IMR-90 (cell line): ENCODE measurements at regions not wholly inside any gene's neighbourhood (a gene's known extent, or its start where the extent isn't known, plus 50 kb on each side); places are given as distances from the start of the nearest gene placed in this dataset.

ENCODE experiments used
- ATAC-seq: fragments of 200-7000 bp; cut with Tn5 transposase; 2 replicates; pipeline ENCODE4 v1.9.1; 2020; ENCODE audit warnings: low read depth, mild to moderate bottlenecking, moderate library complexity
- BruUV-seq: library from RNA; stranded (reverse); fragments of 400-500 nt; replicated peaks from 2 replicates; lab custom pipeline; 2021; lab: Mats Ljungman, UMichigan
- CTCF ChIA-PET: fragments of 300-600 bp; formaldehyde crosslinking; extraction: SDS; loops from one replicate; lab custom pipeline; 2021; ENCODE audit warnings: antibody characterized with exemption; lab: Yijun Ruan, JAX
- POLR2A ChIA-PET: fragments of 300-600 bp; sonication (Branson Sonifier 250); formaldehyde crosslinking; loops from one replicate; lab custom pipeline; 2022; ENCODE audit warnings: antibody characterized with exemption; ENCODE audit not compliant: unreplicated experiment; lab: Charles Lee
- DNase-seq: peaks from one replicate; pipeline ENCODE4 v3.0.0; 2013
- H2AFZ ChIP-seq: replicated peaks from 2 replicates; pipeline ENCODE3; 2013; ENCODE audit warnings: low read length, mild to moderate bottlenecking; ENCODE audit not compliant: poor library complexity
- H2AK5ac ChIP-seq: 2 replicates; pipeline ENCODE4 v1.6.1; 2013; ENCODE audit warnings: low read depth, low read length, inconsistent platforms
- H2AK9ac ChIP-seq: replicated peaks from 2 replicates; pipeline ENCODE3; 2013; ENCODE audit warnings: mild to moderate bottlenecking, low read depth, low read length, moderate library complexity; ENCODE audit not compliant: poor library complexity
- H2BK120ac ChIP-seq: 2 replicates; pipeline ENCODE4 v1.6.1; 2013; ENCODE audit warnings: low read depth, low read length, inconsistent platforms
- H2BK15ac ChIP-seq: 3 replicates; pipeline ENCODE4 v1.6.1; 2013; ENCODE audit warnings: low read depth, low read length, inconsistent platforms
- H2BK20ac ChIP-seq: 2 replicates; pipeline ENCODE4 v1.6.1; 2013; ENCODE audit warnings: low read depth, mild to moderate bottlenecking, inconsistent platforms, low read length, moderate library complexity
- H2BK5ac ChIP-seq: 2 replicates; pipeline ENCODE4 v1.6.1; 2013; ENCODE audit warnings: mild to moderate bottlenecking, low read depth, low read length, inconsistent platforms; ENCODE audit not compliant: poor library complexity, severe bottlenecking
- H3K14ac ChIP-seq: replicated peaks from 2 replicates; pipeline ENCODE4 v1.6.1; 2013; ENCODE audit warnings: low read depth, low read length, inconsistent platforms
- H3K18ac ChIP-seq: 2 replicates; pipeline ENCODE4 v1.6.1; 2013; ENCODE audit warnings: low read depth, low read length, control low read depth
- H3K23ac ChIP-seq: 2 replicates; pipeline ENCODE4 v1.6.1; 2013; ENCODE audit warnings: low read depth, low read length, inconsistent platforms
- H3K27ac ChIP-seq: 2 replicates; pipeline ENCODE4 v1.5.1; 2013; ENCODE audit warnings: mild to moderate bottlenecking, control low read depth, low read length; ENCODE audit not compliant: insufficient read depth
- H3K27me3 ChIP-seq: 2 replicates; pipeline ENCODE4 v1.6.1; 2013; ENCODE audit warnings: low read length; ENCODE audit not compliant: control insufficient read depth, insufficient read depth
- H3K36me3 ChIP-seq: 2 replicates; pipeline ENCODE4 v1.6.1; 2013; ENCODE audit warnings: low read length, mixed read lengths; ENCODE audit not compliant: control insufficient read depth, insufficient read depth
- H3K4ac ChIP-seq: 2 replicates; pipeline ENCODE4 v1.6.1; 2013; ENCODE audit warnings: low read depth, low read length, inconsistent platforms
- H3K4me1 ChIP-seq: 2 replicates; pipeline ENCODE4 v1.6.1; 2013; ENCODE audit warnings: low read length, mixed read lengths; ENCODE audit not compliant: control insufficient read depth, insufficient read depth
- H3K4me2 ChIP-seq: 2 replicates; pipeline ENCODE4 v1.6.1; 2013; ENCODE audit warnings: low read depth, mild to moderate bottlenecking, control low read depth, low read length, moderate library complexity
- H3K4me3 ChIP-seq: 2 replicates; pipeline ENCODE4 v1.5.1; 2013; ENCODE audit warnings: low read depth, mild to moderate bottlenecking, control low read depth, low read length, moderate library complexity; ENCODE audit not compliant: insufficient read depth
- H3K56ac ChIP-seq: 2 replicates; pipeline ENCODE4 v1.6.1; 2013; ENCODE audit warnings: low read length, inconsistent platforms; ENCODE audit not compliant: insufficient read depth; ENCODE audit errors: extremely low read depth
- H3K79me1 ChIP-seq, 2 experiments: 2 replicates each; pipeline ENCODE4 v1.6.1; 2013; ENCODE audit warnings: low read length in 2 of 2, inconsistent platforms in 1 of 2, low read depth in 1 of 2
- H3K9ac ChIP-seq: 2 replicates; pipeline ENCODE4 v1.6.1; 2013; ENCODE audit warnings: low read depth, low read length, control low read depth
- H3K9me1 ChIP-seq: 2 replicates; pipeline ENCODE4 v1.6.1; 2013; ENCODE audit warnings: low read length, inconsistent platforms; ENCODE audit not compliant: insufficient read depth
- H3K9me3 ChIP-seq: 2 replicates; pipeline ENCODE4 v1.6.1; 2013; ENCODE audit warnings: low read length; ENCODE audit not compliant: control insufficient read depth, insufficient read depth
- H4K20me1 ChIP-seq: 2 replicates; pipeline ENCODE4 v1.6.1; 2013; ENCODE audit warnings: low read length, inconsistent platforms; ENCODE audit not compliant: insufficient read depth
- H4K5ac ChIP-seq: 2 replicates; pipeline ENCODE4 v1.6.1; 2013; ENCODE audit warnings: mild to moderate bottlenecking, low read depth, low read length, control low read depth
- H4K8ac ChIP-seq, 2 experiments: 2 replicates each; pipeline ENCODE4 v1.6.1; 2013; ENCODE audit warnings: low read depth in 2 of 2, low read length in 2 of 2, control low read depth in 1 of 2, inconsistent platforms in 1 of 2
- H4K91ac ChIP-seq: 2 replicates; pipeline ENCODE4 v1.6.1; 2013; ENCODE audit warnings: low read depth, low read length, inconsistent platforms; ENCODE audit not compliant: insufficient read depth
- CEBPB ChIP-seq: IDR thresholded peaks from 2 replicates; pipeline ENCODE4 v1.6.1; 2012; ENCODE audit warnings: low read depth, low read length, improper control_type of control experiment
- CHD1 ChIP-seq: IDR thresholded peaks from 2 replicates; pipeline ENCODE4 v1.6.1; 2012; ENCODE audit warnings: low read depth, low read length, improper control_type of control experiment
- CTCF ChIP-seq: conservative IDR thresholded peaks from 2 replicates; pipeline ENCODE4 v1.5.1; 2012; ENCODE audit warnings: mild to moderate bottlenecking, low read depth, low read length, improper control_type of control experiment
- MAFK ChIP-seq: IDR thresholded peaks from 2 replicates; pipeline ENCODE4 v1.6.1; 2012; ENCODE audit warnings: low read depth, low read length, improper control_type of control experiment
- MAZ ChIP-seq: IDR thresholded peaks from 2 replicates; pipeline ENCODE4 v1.6.1; 2012; ENCODE audit warnings: low read depth, mild to moderate bottlenecking, low read length, improper control_type of control experiment, moderate library complexity, borderline replicate concordance
- MXI1 ChIP-seq: IDR thresholded peaks from 2 replicates; pipeline ENCODE4 v1.6.1; 2012; ENCODE audit warnings: low read depth, mild to moderate bottlenecking, low read length, moderate library complexity, borderline replicate concordance
- NFE2L2 ChIP-seq: fragments of 150-350 bp; IDR thresholded peaks from 2 replicates; pipeline ENCODE4 v1.6.1; 2016; ENCODE audit warnings: low read depth, mild to moderate bottlenecking, low read length
- POLR2A ChIP-seq: IDR thresholded peaks from 2 replicates; pipeline ENCODE4 v1.6.1; 2012; ENCODE audit warnings: mild to moderate bottlenecking, low read depth, low read length
- RAD21 ChIP-seq: IDR thresholded peaks from 2 replicates; pipeline ENCODE4 v1.6.1; 2012; ENCODE audit warnings: low read length, improper control_type of control experiment
- RCOR1 ChIP-seq: IDR thresholded peaks from 2 replicates; pipeline ENCODE4 v1.6.1; 2012; ENCODE audit warnings: mild to moderate bottlenecking, low read length, improper control_type of control experiment; ENCODE audit not compliant: insufficient replicate concordance
- SMC3 ChIP-seq: fragments of 150-350 bp; IDR thresholded peaks from 2 replicates; pipeline ENCODE4 v1.6.1; 2016; ENCODE audit warnings: low read depth, mild to moderate bottlenecking, antibody characterized with exemption, low read length, moderate library complexity
- USF2 ChIP-seq: fragments of 150-350 bp; IDR thresholded peaks from 2 replicates; pipeline ENCODE4 v1.6.1; 2017; ENCODE audit warnings: mild to moderate bottlenecking, antibody characterized with exemption, low read length, low read depth
- WGBS, 2 experiments: methylation state at CpG; one replicate each; pipeline versions ENCODE4 v1.1.5 to v1.1.7; 2013; ENCODE audit warnings: missing lambda C conversion rate in 2 of 2; ENCODE audit not compliant: insufficient read length in 1 of 2; ENCODE audit errors: extremely low coverage in 2 of 2; 5-methylcytosine and 5-hydroxymethylcytosine counted together
- dilution Hi-C: fragments of 300-500 bp; cut with HindIII; formaldehyde crosslinking; loops from one replicate; pipeline ENCODE4 v1.14.3; 2018; ENCODE audit warnings: low sequenced_read_pairs; ENCODE audit not compliant: unreplicated experiment
- in situ Hi-C: fragments of 300-500 bp; cut with MboI; formaldehyde crosslinking; loops from 3 replicates; pipeline ENCODE4 v1.14.3; 2019; ENCODE audit warnings: low sequenced_read_pairs, inconsistent platforms, mixed read lengths
- intact Hi-C: fragments of 100-400 bp; cut with micrococcal nuclease; formaldehyde crosslinking; loops from 2 replicates; pipeline ENCODE4 v1.10.0; 2022

- H3K27me3 ChIP-seq: no peaks in the 10 kb centered on the region
- H3K4me3 ChIP-seq: no peak overlapping the region
- H4K5ac ChIP-seq: no peak overlapping the region
- no peak overlapping the region for H3K56ac ChIP-seq
- H4K20me1 ChIP-seq: no peaks in the 10 kb centered on the region
- WGBS, 2 experiments: no CpG with 5 or more reads among the region's 2 CpGs
- H3K9ac ChIP-seq: no peak overlapping the region
- H3K79me1 ChIP-seq: no peaks in the 10 kb centered on the region
- TF ChIP-seq SMC3 (no peak), RCOR1 (no peak), CTCF (no peak), MAZ (no peak), MAFK (no peak), MXI1 (no peak), NFE2L2 (no peak), USF2 (no peak), CHD1 (no peak), RAD21 (no peak), CEBPB (no peak), POLR2A (no peak)
- no peak overlapping the region for H3K4ac ChIP-seq
- no TSS peak for BruUV-seq
- no peaks in the 10 kb centered on the region for H3K9me3 ChIP-seq
- POLR2A ChIA-PET: no interaction called here
- no peak overlapping the region for H2BK15ac ChIP-seq
- in situ Hi-C loops (no loop called here), intact Hi-C loops (no loop called here), dilution Hi-C loops (loop anchor here (25.0 kb wide), 1 partner anchor 198 kb away; no protein-coding TSS in a partner anchor)
- H4K8ac ChIP-seq: no peak overlapping the region
- H2BK5ac ChIP-seq: no peak overlapping the region
- CTCF ChIA-PET: no interaction called here
- no peak for DNase-seq
- no peak overlapping the region for H3K18ac ChIP-seq
- no peak overlapping the region for H2BK20ac ChIP-seq
- no peak for ATAC-seq
- no peak overlapping the region for H2AFZ ChIP-seq
- 0 out of 2 replicates have a peak, but pooled peaks cover 3% of the 10 kb centered on the region for H3K9me1 ChIP-seq
- no peaks in the 10 kb centered on the region for H3K36me3 ChIP-seq
- no peak overlapping the region for H3K14ac ChIP-seq
- H3K4me2 ChIP-seq: no peak overlapping the region
- no peak overlapping the region for H2AK9ac ChIP-seq
- H2AK5ac ChIP-seq: no peak overlapping the region
- no peak overlapping the region for H3K23ac ChIP-seq
- no peak overlapping the region for H3K27ac ChIP-seq
- no peak overlapping the region for H4K91ac ChIP-seq
- no peak overlapping the region for H2BK120ac ChIP-seq
- H3K4me1 ChIP-seq: no peaks in the 10 kb centered on the region
Observed at GRCh38 chr2:158914731-158915130, 53.7 kb upstream of the TANC1 start.
